ENCODE measurements at regions not wholly inside any gene's neighbourhood (a gene's known extent, or its start where the extent isn't known, plus 50 kb on each side); places are given as distances from the start of the nearest gene placed in this dataset.

DNA sequence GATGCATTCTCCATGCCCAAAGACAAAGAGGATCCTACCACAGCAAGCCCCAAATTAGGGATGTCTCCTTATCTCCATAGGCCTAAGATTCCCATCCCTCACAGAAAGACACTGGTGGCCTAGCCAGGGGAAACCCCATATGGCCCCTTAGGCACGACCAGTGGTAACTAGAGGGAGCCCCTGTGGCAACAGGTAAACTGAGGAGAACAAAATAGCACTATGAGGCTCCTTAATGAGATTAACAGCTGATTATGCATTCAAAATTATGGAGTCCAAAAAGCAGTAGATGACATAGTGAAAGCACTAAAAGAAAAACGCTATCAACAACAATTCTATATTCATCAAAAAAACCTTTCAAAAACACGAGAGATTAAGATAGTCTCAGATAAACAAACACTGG, 234.0 kb downstream of the DIRAS2 start (continued):
- TF ChIP-seq, protein P1, sequence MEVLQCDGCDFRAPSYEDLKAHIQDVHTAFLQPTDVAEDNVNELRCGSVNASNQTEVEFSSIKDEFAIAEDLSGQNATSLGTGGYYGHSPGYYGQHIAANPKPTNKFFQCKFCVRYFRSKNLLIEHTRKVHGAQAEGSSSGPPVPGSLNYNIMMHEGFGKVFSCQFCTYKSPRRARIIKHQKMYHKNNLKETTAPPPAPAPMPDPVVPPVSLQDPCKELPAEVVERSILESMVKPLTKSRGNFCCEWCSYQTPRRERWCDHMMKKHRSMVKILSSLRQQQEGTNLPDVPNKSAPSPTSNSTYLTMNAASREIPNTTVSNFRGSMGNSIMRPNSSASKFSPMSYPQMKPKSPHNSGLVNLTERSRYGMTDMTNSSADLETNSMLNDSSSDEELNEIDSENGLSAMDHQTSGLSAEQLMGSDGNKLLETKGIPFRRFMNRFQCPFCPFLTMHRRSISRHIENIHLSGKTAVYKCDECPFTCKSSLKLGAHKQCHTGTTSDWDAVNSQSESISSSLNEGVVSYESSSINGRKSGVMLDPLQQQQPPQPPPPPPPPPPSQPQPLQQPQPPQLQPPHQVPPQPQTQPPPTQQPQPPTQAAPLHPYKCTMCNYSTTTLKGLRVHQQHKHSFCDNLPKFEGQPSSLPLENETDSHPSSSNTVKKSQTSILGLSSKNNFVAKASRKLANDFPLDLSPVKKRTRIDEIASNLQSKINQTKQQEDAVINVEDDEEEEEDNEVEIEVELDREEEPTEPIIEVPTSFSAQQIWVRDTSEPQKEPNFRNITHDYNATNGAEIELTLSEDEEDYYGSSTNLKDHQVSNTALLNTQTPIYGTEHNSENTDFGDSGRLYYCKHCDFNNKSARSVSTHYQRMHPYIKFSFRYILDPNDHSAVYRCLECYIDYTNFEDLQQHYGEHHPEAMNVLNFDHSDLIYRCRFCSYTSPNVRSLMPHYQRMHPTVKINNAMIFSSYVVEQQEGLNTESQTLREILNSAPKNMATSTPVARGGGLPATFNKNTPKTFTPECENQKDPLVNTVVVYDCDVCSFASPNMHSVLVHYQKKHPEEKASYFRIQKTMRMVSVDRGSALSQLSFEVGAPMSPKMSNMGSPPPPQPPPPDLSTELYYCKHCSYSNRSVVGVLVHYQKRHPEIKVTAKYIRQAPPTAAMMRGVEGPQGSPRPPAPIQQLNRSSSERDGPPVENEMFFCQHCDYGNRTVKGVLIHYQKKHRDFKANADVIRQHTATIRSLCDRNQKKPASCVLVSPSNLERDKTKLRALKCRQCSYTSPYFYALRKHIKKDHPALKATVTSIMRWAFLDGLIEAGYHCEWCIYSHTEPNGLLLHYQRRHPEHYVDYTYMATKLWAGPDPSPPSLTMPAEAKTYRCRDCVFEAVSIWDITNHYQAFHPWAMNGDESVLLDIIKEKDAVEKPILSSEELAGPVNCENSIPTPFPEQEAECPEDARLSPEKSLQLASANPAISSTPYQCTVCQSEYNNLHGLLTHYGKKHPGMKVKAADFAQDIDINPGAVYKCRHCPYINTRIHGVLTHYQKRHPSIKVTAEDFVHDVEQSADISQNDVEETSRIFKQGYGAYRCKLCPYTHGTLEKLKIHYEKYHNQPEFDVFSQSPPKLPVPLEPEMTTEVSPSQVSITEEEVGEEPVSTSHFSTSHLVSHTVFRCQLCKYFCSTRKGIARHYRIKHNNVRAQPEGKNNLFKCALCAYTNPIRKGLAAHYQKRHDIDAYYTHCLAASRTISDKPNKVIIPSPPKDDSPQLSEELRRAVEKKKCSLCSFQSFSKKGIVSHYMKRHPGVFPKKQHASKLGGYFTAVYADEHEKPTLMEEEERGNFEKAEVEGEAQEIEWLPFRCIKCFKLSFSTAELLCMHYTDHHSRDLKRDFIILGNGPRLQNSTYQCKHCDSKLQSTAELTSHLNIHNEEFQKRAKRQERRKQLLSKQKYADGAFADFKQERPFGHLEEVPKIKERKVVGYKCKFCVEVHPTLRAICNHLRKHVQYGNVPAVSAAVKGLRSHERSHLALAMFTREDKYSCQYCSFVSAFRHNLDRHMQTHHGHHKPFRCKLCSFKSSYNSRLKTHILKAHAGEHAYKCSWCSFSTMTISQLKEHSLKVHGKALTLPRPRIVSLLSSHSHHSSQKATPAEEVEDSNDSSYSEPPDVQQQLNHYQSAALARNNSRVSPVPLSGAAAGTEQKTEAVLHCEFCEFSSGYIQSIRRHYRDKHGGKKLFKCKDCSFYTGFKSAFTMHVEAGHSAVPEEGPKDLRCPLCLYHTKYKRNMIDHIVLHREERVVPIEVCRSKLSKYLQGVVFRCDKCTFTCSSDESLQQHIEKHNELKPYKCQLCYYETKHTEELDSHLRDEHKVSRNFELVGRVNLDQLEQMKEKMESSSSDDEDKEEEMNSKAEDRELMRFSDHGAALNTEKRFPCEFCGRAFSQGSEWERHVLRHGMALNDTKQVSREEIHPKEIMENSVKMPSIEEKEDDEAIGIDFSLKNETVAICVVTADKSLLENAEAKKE (CRISPR knock-in tag; IDR thresholded peaks at IDR 0.05), result no peak
- TF ChIP-seq EZH2 (IDR thresholded peaks at IDR 0.05; ENCODE audit: low read depth, unreplicated experiment), result no peak
- no peak for TF ChIP-seq EZH2phosphoT487 (IDR thresholded peaks at IDR 0.05; ENCODE audit: unreplicated experiment)
- no peak for TF ChIP-seq NANOG (IDR thresholded peaks at IDR 0.05; ENCODE audit: borderline replicate concordance)
- no peak for TF ChIP-seq ZNF331 (CRISPR knock-in tag; IDR thresholded peaks at IDR 0.05; ENCODE audit: low read depth)
- TF ChIP-seq, protein P2, sequence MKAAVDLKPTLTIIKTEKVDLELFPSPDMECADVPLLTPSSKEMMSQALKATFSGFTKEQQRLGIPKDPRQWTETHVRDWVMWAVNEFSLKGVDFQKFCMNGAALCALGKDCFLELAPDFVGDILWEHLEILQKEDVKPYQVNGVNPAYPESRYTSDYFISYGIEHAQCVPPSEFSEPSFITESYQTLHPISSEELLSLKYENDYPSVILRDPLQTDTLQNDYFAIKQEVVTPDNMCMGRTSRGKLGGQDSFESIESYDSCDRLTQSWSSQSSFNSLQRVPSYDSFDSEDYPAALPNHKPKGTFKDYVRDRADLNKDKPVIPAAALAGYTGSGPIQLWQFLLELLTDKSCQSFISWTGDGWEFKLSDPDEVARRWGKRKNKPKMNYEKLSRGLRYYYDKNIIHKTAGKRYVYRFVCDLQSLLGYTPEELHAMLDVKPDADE (IDR thresholded peaks at IDR 0.05), result no peak
- TF ChIP-seq, protein P3, sequence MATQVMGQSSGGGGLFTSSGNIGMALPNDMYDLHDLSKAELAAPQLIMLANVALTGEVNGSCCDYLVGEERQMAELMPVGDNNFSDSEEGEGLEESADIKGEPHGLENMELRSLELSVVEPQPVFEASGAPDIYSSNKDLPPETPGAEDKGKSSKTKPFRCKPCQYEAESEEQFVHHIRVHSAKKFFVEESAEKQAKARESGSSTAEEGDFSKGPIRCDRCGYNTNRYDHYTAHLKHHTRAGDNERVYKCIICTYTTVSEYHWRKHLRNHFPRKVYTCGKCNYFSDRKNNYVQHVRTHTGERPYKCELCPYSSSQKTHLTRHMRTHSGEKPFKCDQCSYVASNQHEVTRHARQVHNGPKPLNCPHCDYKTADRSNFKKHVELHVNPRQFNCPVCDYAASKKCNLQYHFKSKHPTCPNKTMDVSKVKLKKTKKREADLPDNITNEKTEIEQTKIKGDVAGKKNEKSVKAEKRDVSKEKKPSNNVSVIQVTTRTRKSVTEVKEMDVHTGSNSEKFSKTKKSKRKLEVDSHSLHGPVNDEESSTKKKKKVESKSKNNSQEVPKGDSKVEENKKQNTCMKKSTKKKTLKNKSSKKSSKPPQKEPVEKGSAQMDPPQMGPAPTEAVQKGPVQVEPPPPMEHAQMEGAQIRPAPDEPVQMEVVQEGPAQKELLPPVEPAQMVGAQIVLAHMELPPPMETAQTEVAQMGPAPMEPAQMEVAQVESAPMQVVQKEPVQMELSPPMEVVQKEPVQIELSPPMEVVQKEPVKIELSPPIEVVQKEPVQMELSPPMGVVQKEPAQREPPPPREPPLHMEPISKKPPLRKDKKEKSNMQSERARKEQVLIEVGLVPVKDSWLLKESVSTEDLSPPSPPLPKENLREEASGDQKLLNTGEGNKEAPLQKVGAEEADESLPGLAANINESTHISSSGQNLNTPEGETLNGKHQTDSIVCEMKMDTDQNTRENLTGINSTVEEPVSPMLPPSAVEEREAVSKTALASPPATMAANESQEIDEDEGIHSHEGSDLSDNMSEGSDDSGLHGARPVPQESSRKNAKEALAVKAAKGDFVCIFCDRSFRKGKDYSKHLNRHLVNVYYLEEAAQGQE (IDR thresholded peaks at IDR 0.05; ENCODE audit: unreplicated experiment), result no peak
- no peak for TF ChIP-seq CREB1 (CRISPR knock-in tag; IDR thresholded peaks at IDR 0.05; ENCODE audit: low read depth)
- TF ChIP-seq ZNF114 (CRISPR knock-in tag; IDR thresholded peaks at IDR 0.05), result no peak

Data from GM23338 (cell line).